ENCODE measurements at regions not wholly inside any gene's neighbourhood (a gene's known extent, or its start where the extent isn't known, plus 50 kb on each side); places are given as distances from the start of the nearest gene placed in this dataset.

DNA sequence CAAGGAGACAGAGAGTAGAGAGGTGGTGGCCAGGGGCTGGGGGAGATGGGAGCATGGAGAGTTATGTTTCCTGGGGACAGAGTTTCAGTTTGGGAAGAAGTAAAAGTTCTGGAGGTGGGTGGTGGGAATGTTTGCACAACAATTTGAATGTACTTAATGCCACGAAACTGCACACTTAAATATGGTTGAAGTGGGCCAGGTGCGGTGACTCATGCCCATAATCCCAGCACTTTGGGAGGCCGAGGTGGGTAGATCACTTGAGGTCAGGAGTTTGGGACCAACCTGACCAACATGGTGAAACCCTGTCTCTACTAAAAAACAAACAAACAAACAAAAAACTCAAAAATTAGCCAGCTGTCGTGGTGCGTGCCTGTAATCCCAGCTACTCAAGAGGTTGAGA is 137.2 kb downstream of the PFKFB3 start:
- Histone ChIP-seq H3K27ac (ENCODE audit: low read depth, low read length) (no peak overlapping the region), H3K9ac (ENCODE audit: low read depth in 1 of 3, low read length in 3 of 3) (no peak overlapping the region), H3K4me3 (ENCODE audit: low read length in 3 of 3) (no peak overlapping the region), H3K27me3 (ENCODE audit: control insufficient read depth in 3 of 3, insufficient read depth in 3 of 3, low read length in 3 of 3) (no peaks in the 10 kb centered on the region), H3K9me3 (ENCODE audit: control insufficient read depth in 3 of 3, low read length in 3 of 3) (no peaks in the 10 kb centered on the region), H3K4me1 (ENCODE audit: control insufficient read depth in 3 of 3, insufficient read depth in 3 of 3, low read length in 3 of 3) (no peaks in the 10 kb centered on the region), H3K36me3 (ENCODE audit: control insufficient read depth in 3 of 3, insufficient read depth in 3 of 3, low read length in 3 of 3) (no peaks in the 10 kb centered on the region)

DNA sequence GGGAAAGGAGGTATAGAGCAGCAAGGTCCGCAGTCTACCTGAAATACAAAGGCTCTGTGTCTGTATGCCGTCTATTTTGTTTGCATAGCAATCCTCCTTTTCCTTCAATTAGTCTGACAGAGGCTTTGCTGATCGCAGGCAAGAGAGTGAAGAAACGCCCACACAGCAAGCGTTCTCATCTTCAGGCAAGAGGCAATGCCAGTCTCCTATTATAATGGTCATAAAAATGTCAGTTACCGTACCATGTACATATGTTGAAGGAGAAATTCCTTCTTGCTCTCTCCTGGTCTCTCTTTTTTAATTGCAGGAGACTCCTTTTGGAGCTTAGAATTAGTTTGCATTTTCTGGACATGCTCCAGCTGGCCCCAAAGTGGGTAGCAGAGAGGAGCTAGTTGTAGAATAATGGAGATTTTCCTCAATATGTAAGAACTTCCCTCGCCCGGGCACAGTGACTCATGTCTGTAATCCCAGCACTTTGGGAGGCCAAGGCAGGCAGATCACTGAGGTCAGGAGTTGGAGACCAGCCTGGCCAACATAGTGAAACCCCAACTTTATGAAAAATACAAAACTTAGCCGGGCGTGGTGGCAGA is 139.5 kb downstream of the PFKFB3 start:
- H3K9ac ChIP-seq (ENCODE audit: low read depth in 1 of 3, low read length in 3 of 3): no peak overlapping the region
- H3K27me3 ChIP-seq (ENCODE audit: control insufficient read depth in 3 of 3, insufficient read depth in 3 of 3, low read length in 3 of 3): no peaks in the 10 kb centered on the region
- no peak overlapping the region for H3K27ac ChIP-seq (ENCODE audit: low read depth, low read length)

DNA sequence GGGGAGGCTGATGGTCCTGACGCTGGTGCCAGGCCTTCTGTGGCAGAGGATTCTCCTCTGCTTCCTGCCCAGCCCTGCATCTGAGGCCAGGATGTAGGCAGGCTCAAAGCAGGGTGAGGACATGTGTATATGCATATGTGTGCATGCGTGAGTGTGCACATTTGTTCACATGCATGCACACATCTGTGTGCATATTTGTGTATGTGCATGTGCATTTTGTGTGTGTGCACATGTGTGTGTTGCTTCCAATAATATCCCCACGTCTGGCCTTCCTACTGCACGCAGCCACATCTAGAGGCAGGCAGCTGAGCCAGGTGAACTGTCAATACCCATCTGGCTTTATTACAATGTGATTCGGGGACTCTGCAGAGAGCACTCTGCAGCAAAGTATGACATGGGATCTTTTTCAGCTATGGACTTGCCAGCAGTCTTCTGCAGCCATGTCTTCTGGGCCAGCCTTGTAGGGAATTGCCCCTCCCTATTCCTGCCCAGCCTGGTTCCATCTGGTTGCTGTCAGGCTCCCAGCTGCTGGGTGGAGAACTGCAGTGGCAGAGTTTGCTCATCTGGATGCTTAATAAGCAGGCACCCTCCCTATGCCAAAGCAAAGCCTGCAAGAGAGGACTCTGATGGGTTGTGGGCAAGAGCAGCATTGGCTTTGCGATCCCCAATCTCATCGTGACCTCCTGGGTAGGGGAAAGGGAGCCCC is 140.7 kb downstream of the PFKFB3 start:
- H3K27ac ChIP-seq (ENCODE audit: low read depth, low read length): no peak overlapping the region
- H3K4me3 ChIP-seq (ENCODE audit: low read length in 3 of 3): no peak overlapping the region
- no peaks in the 10 kb centered on the region for H3K27me3 ChIP-seq (ENCODE audit: control insufficient read depth in 3 of 3, insufficient read depth in 3 of 3, low read length in 3 of 3)

More for the DNA sequence above, 139.5 kb downstream of the PFKFB3 start:
- H3K4me3 ChIP-seq (ENCODE audit: low read length in 3 of 3): no peak overlapping the region
- no peaks in the 10 kb centered on the region for H3K9me3 ChIP-seq (ENCODE audit: control insufficient read depth in 3 of 3, low read length in 3 of 3)
- no peaks in the 10 kb centered on the region for H3K36me3 ChIP-seq (ENCODE audit: control insufficient read depth in 3 of 3, insufficient read depth in 3 of 3, low read length in 3 of 3)
- H3K4me1 ChIP-seq (ENCODE audit: control insufficient read depth in 3 of 3, insufficient read depth in 3 of 3, low read length in 3 of 3): peaks cover 0 to 1% (median 0%) of the 10 kb centered on the region in 3 donors

DNA sequence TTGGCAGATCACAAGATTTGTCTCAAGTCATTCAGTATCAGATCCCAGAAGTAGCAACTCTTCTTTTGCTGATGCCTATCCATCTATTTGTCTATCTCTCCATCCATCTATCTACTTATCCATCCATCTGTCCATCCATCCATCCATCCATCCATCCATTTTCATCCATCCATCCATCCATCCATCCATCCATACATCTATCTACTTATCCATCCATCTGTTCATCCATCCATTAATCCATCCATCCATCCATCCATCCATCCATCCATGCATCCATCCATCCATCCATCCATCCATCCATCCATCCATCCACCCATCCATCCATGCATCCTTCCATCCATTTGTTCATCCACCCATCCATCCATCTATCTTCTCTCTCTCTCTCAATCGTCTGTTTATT is 142.7 kb downstream of the PFKFB3 start:
- H3K4me3 ChIP-seq (ENCODE audit: low read length in 3 of 3): no peak overlapping the region
- H3K9ac ChIP-seq (ENCODE audit: low read depth in 1 of 3, low read length in 3 of 3): no peak overlapping the region
- H3K4me1 ChIP-seq (ENCODE audit: control insufficient read depth in 3 of 3, insufficient read depth in 3 of 3, low read length in 3 of 3): peaks cover 12 to 17% (median 14%) of the 10 kb centered on the region in 3 donors
- H3K27me3 ChIP-seq (ENCODE audit: control insufficient read depth in 3 of 3, insufficient read depth in 3 of 3, low read length in 3 of 3): no peaks in the 10 kb centered on the region
- H3K36me3 ChIP-seq (ENCODE audit: control insufficient read depth in 3 of 3, insufficient read depth in 3 of 3, low read length in 3 of 3): no peaks in the 10 kb centered on the region
- no peaks in the 10 kb centered on the region for H3K9me3 ChIP-seq (ENCODE audit: control insufficient read depth in 3 of 3, low read length in 3 of 3)
- H3K27ac ChIP-seq (ENCODE audit: low read depth, low read length): no peak overlapping the region

More for the DNA sequence above, 140.7 kb downstream of the PFKFB3 start:
- Histone ChIP-seq H3K36me3 (ENCODE audit: control insufficient read depth in 3 of 3, insufficient read depth in 3 of 3, low read length in 3 of 3) (no peaks in the 10 kb centered on the region), H3K9ac (ENCODE audit: low read depth in 1 of 3, low read length in 3 of 3) (no peak overlapping the region), H3K4me1 (ENCODE audit: control insufficient read depth in 3 of 3, insufficient read depth in 3 of 3, low read length in 3 of 3) (peaks cover 9 to 14% (median 12%) of the 10 kb centered on the region in 3 donors), H3K9me3 (ENCODE audit: control insufficient read depth in 3 of 3, low read length in 3 of 3) (no peaks in the 10 kb centered on the region)

DNA sequence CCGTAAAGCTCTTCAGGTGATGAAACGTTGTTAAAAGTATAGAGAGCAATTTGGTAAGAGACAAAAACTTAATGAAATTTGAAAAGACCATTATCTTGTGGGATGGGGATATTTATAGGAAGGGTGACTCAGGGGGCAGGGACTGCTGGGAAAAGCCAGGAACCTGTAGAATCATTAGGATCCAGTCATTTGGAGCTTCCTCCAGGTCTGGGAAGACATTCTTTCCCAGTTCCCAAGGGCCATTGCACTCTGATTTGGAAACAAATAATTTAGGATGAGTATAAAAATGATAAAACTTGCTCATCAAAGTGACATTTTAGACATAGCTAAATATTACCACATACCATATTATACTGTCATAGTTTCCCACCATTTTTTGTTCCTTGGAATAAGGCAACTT is 143.9 kb downstream of the PFKFB3 start:
- Histone ChIP-seq H3K9me3 (ENCODE audit: control insufficient read depth in 3 of 3, low read length in 3 of 3) (no peaks in the 10 kb centered on the region), H3K36me3 (ENCODE audit: control insufficient read depth in 3 of 3, insufficient read depth in 3 of 3, low read length in 3 of 3) (no peaks in the 10 kb centered on the region), H3K27me3 (ENCODE audit: control insufficient read depth in 3 of 3, insufficient read depth in 3 of 3, low read length in 3 of 3) (no peaks in the 10 kb centered on the region), H3K4me1 (ENCODE audit: control insufficient read depth in 3 of 3, insufficient read depth in 3 of 3, low read length in 3 of 3) (peaks cover 15 to 17% (median 17%) of the 10 kb centered on the region in 3 donors), H3K27ac (ENCODE audit: low read depth, low read length) (no peak overlapping the region), H3K9ac (ENCODE audit: low read depth in 1 of 3, low read length in 3 of 3) (no peak overlapping the region), H3K4me3 (ENCODE audit: low read length in 3 of 3) (no peak overlapping the region)

DNA sequence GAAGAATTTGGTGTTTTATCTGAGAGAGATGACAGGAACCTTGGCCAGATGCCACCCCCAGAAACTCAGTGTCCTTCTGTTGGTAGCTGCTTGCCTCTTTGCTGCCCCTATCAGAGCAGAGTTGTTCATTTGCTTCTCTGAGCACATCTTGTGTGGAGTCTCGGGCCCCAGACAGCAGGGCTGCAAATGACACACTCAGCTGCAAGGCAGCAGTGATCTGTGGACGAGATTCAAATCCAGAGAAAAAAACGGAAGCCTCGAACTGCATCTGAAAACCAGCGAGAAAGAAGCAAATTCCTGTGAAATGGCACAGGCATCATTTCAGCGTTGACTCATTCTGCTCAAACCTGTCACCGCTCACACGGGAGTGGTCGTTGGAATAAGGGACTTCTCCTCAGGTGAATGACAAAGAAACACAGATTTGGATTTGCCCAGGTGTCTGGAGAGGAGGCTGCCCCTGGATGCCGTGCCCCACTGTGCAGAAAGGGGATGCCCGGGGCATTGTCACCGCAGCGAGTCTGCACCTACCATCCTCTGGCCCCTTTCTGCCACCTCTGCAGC is 144.7 kb downstream of the PFKFB3 start:
- H3K36me3 ChIP-seq (ENCODE audit: control insufficient read depth in 3 of 3, insufficient read depth in 3 of 3, low read length in 3 of 3): no peaks in the 10 kb centered on the region
- peaks cover 15 to 17% (median 17%) of the 10 kb centered on the region in 3 donors for H3K4me1 ChIP-seq (ENCODE audit: control insufficient read depth in 3 of 3, insufficient read depth in 3 of 3, low read length in 3 of 3)
- no peak overlapping the region for H3K27ac ChIP-seq (ENCODE audit: low read depth, low read length)
- H3K27me3 ChIP-seq (ENCODE audit: control insufficient read depth in 3 of 3, insufficient read depth in 3 of 3, low read length in 3 of 3): no peaks in the 10 kb centered on the region
- H3K9me3 ChIP-seq (ENCODE audit: control insufficient read depth in 3 of 3, low read length in 3 of 3): no peaks in the 10 kb centered on the region
- peak overlapping the region in 1 of 3 donors; percentile 45 for H3K9ac ChIP-seq (ENCODE audit: low read depth in 1 of 3, low read length in 3 of 3)
- H3K4me3 ChIP-seq (ENCODE audit: low read length in 3 of 3): peak overlapping the region in 2 of 3 donors; percentile 34 to 61

DNA sequence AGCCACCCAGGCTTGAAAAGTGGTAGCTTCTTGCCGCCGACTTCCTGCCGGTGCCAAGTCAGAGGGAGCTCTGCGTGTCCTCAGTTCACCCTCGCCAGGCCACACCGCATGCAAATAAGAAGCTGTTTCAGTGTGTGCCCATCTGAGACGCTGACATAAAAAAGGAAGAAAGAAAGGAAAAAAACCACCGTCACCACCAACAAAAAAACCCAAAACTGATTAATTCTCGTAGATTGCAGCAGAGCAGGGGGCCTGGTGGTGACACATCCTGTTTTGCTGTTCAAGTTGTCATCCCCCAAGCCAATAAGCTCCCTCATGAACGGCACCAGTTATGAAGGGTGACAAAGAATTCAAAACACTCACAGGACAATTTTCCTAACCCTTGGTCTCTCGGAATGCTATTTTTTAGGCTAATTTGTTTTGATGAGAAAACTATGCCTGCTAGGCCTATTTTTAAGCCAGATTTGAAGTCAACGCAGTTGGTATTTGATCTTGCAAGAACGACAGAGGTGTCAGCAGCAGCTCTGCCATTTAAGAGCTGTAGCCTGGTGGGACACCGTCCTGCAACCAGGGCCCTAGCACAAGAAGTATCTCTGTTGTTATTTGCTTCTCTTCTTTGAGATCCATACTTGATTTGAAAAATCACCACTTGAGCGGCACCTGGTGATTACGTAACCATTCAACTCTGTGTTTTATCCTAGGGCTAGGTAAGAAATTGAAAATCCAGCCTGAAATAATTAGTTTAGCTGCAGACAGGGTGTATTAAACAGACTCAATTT is 145.6 kb downstream of the PFKFB3 start:
- Histone ChIP-seq H3K9ac (ENCODE audit: low read depth in 1 of 3, low read length in 3 of 3) (peak overlapping the region in 1 of 3 donors; percentile 57), H3K27me3 (ENCODE audit: control insufficient read depth in 3 of 3, insufficient read depth in 3 of 3, low read length in 3 of 3) (no peaks in the 10 kb centered on the region), H3K9me3 (ENCODE audit: control insufficient read depth in 3 of 3, low read length in 3 of 3) (no peaks in the 10 kb centered on the region), H3K4me3 (ENCODE audit: low read length in 3 of 3) (peak overlapping the region in 2 of 3 donors; percentile 27 to 61), H3K4me1 (ENCODE audit: control insufficient read depth in 3 of 3, insufficient read depth in 3 of 3, low read length in 3 of 3) (peaks cover 15 to 17% (median 17%) of the 10 kb centered on the region in 3 donors), H3K36me3 (ENCODE audit: control insufficient read depth in 3 of 3, insufficient read depth in 3 of 3, low read length in 3 of 3) (no peaks in the 10 kb centered on the region), H3K27ac (ENCODE audit: low read depth, low read length) (peak overlapping the region; percentile 13)

DNA sequence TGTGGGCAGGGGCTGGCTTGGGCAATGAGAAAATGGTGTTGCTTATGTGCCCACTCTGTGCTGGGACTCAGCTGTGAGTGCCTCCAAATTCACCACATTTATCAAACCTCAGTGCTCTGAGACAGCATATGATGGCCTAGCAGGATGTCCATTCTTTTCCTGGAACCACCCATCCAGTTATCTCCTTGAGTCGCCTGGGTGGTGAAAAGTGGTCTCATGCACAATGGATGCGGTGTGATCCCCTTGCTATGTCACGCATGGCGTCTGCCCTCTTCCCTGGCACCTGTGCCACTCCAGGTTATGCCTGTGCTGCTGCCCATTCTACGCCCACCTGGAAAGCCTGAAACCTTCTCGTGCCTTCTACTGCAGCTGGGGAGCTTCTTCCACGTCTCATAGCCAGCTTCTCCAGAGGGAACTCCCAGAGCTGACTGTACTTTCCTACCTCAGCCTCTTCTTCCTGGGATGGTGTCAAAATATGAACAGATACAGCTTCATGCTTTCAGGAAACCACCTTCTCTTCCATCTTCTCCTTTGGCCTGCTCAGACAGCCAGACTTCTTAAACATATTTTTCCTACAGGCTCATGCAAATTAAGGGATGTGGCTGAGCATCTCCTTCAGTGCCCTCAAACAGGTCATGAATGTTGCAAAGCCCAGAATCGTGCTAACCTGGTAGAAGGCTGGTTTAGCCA is 147.3 kb downstream of the PFKFB3 start:
- Histone ChIP-seq H3K4me1 (ENCODE audit: control insufficient read depth in 3 of 3, insufficient read depth in 3 of 3, low read length in 3 of 3) (peaks cover 15 to 17% (median 17%) of the 10 kb centered on the region in 3 donors), H3K9me3 (ENCODE audit: control insufficient read depth in 3 of 3, low read length in 3 of 3) (no peaks in the 10 kb centered on the region), H3K36me3 (ENCODE audit: control insufficient read depth in 3 of 3, insufficient read depth in 3 of 3, low read length in 3 of 3) (no peaks in the 10 kb centered on the region), H3K4me3 (ENCODE audit: low read length in 3 of 3) (no peak overlapping the region), H3K27ac (ENCODE audit: low read depth, low read length) (no peak overlapping the region), H3K27me3 (ENCODE audit: control insufficient read depth in 3 of 3, insufficient read depth in 3 of 3, low read length in 3 of 3) (no peaks in the 10 kb centered on the region), H3K9ac (ENCODE audit: low read depth in 1 of 3, low read length in 3 of 3) (no peak overlapping the region)

DNA sequence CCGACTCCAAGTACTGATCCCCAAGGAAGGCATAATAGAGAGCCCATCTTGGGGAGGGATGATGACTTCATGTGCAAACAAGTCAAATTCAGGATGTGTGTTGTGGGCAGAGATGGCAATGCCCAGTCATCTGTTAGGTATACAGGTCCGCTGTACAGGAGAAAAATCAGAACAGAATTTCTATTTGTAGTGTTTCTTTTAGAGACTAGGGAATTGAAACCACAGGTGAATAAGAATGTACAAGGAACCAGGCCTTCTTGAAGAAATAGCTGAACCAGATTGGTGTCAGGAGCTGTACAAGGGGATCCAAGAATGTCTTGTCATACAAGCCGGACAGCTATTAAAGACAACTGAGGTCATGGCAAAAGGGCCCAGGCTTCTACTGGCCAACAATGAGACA is 147.9 kb downstream of the PFKFB3 start:
- Histone ChIP-seq H3K36me3 (ENCODE audit: control insufficient read depth in 3 of 3, insufficient read depth in 3 of 3, low read length in 3 of 3) (no peaks in the 10 kb centered on the region), H3K27me3 (ENCODE audit: control insufficient read depth in 3 of 3, insufficient read depth in 3 of 3, low read length in 3 of 3) (no peaks in the 10 kb centered on the region), H3K9me3 (ENCODE audit: control insufficient read depth in 3 of 3, low read length in 3 of 3) (peaks cover 0 to 4% (median 0%) of the 10 kb centered on the region in 3 donors), H3K9ac (ENCODE audit: low read depth in 1 of 3, low read length in 3 of 3) (no peak overlapping the region), H3K4me3 (ENCODE audit: low read length in 3 of 3) (no peak overlapping the region), H3K27ac (ENCODE audit: low read depth, low read length) (no peak overlapping the region), H3K4me1 (ENCODE audit: control insufficient read depth in 3 of 3, insufficient read depth in 3 of 3, low read length in 3 of 3) (peaks cover 15 to 17% (median 17%) of the 10 kb centered on the region in 3 donors)

Measured in skeletal muscle tissue (tissue), 3 donors.